ENCODE measurements at regions not wholly inside any gene's neighbourhood (a gene's known extent, or its start where the extent isn't known, plus 50 kb on each side); places are given as distances from the start of the nearest gene placed in this dataset.

DNA sequence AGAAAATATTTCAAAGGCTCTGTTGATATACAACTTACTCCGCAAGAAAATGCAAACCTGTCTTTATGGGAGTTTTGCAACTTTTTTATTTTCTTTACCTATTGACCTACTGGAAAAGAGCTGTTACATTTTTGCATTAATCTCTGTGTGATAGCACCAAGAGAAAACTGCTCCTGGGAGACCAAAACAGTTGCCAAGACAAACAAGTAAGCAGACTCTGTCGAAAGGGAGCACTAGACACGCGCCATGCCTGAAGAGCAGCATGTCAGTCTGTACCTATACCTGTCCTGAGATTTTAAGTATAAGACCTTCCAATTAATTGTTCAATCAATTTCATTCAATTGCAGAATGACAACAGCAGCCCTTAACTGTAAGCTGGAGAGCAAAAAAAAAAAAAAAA is 56.0 kb upstream of the TECRL start:
- H3K4me3 ChIP-seq, result no peak overlapping the region
- no peak overlapping the region for H2AFZ ChIP-seq
- no peaks in the 10 kb centered on the region for H3F3A ChIP-seq (replicated peaks; ENCODE audit: low read depth)
- Mint-ChIP-seq H3K9me3 (no peaks in the 10 kb centered on the region), H3K4me3 (no peak overlapping the region), H3K27me3 (ENCODE audit: insufficient read depth, low read depth, poor library complexity) (peaks cover 2% of the 10 kb centered on the region), H3K27ac (no peak overlapping the region), H3K36me3 (ENCODE audit: low read depth) (no peaks in the 10 kb centered on the region), H3K4me1 (no peaks in the 10 kb centered on the region)
- no peaks in the 10 kb centered on the region for H3K27me3 ChIP-seq (ENCODE audit: insufficient read depth)
- H3K36me3 ChIP-seq (ENCODE audit: insufficient read depth), result no peaks in the 10 kb centered on the region
- TF ChIP-seq REST (IDR thresholded peaks at IDR 0.05; ENCODE audit: unreplicated experiment) (no peak), EZH2phosphoT487 (IDR thresholded peaks at IDR 0.05; ENCODE audit: unreplicated experiment) (no peak), ZNF114 (CRISPR knock-in tag; IDR thresholded peaks at IDR 0.05) (no peak), STAT1 (IDR thresholded peaks at IDR 0.05; ENCODE audit: unreplicated experiment) (no peak), JUNB (IDR thresholded peaks at IDR 0.05; ENCODE audit: unreplicated experiment) (no peak)
- no peaks in the 10 kb centered on the region for H3K9me2 ChIP-seq (ENCODE audit: insufficient read depth)
- no peaks in the 10 kb centered on the region for H4K20me1 ChIP-seq (replicated peaks; ENCODE audit: insufficient read depth)
- ATAC-seq (no peak), DNase-seq (ENCODE audit: low spot score) (no peak)
- no peak overlapping the region for H3K27ac ChIP-seq (ENCODE audit: low read depth)
- H3K4me2 ChIP-seq, result no peak overlapping the region
- no peaks in the 10 kb centered on the region for H3K4me1 ChIP-seq (ENCODE audit: insufficient read depth)
- no peaks in the 10 kb centered on the region for H3K79me2 ChIP-seq (replicated peaks; ENCODE audit: insufficient read depth)

DNA sequence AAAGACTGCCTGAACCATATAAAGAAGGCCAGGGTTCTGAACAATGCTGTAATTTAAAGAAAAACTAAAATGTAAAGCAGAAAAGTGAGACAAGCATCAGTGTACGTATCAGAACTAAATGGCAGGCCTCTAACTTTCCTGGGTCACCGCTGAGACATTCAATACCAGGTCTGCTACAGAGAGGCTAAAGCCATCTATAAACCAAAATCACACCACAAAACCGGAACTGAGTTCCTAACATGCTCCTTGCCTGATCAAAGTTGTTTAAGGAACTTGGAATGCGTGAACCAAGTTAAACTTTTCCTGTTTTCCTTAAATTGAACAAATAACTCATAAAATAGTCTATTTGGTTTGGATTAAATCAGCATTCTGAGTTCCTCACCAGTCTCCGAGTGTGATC is 55.3 kb upstream of the TECRL start:
- no peak overlapping the region for H3K4me3 Mint-ChIP-seq
- Histone ChIP-seq H3K79me2 (replicated peaks; ENCODE audit: insufficient read depth) (no peaks in the 10 kb centered on the region), H4K20me1 (replicated peaks; ENCODE audit: insufficient read depth) (no peaks in the 10 kb centered on the region), H3F3A (replicated peaks; ENCODE audit: low read depth) (no peaks in the 10 kb centered on the region), H3K36me3 (ENCODE audit: insufficient read depth) (no peaks in the 10 kb centered on the region), H3K4me3 (no peak overlapping the region), H3K27me3 (ENCODE audit: insufficient read depth) (no peaks in the 10 kb centered on the region), H3K9me2 (ENCODE audit: insufficient read depth) (no peaks in the 10 kb centered on the region), H3K4me2 (no peak overlapping the region), H3K4me1 (ENCODE audit: insufficient read depth) (no peaks in the 10 kb centered on the region), H2AFZ (0 out of 2 replicates have a peak overlapping the region, but pooled peaks have one; percentile 5), H3K27ac (ENCODE audit: low read depth) (no peak overlapping the region)
- no peaks in the 10 kb centered on the region for H3K4me1 Mint-ChIP-seq
- peaks cover 2% of the 10 kb centered on the region for H3K27me3 Mint-ChIP-seq (ENCODE audit: insufficient read depth, low read depth, poor library complexity)
- no peaks in the 10 kb centered on the region for H3K36me3 Mint-ChIP-seq (ENCODE audit: low read depth)
- no peaks in the 10 kb centered on the region for H3K9me3 Mint-ChIP-seq
- ATAC-seq, result no peak
- no peak overlapping the region for H3K27ac Mint-ChIP-seq
- no peak for DNase-seq (ENCODE audit: low spot score)
- no peak for TF ChIP-seq REST (IDR thresholded peaks at IDR 0.05; ENCODE audit: unreplicated experiment)
- no peak for TF ChIP-seq EZH2phosphoT487 (IDR thresholded peaks at IDR 0.05; ENCODE audit: unreplicated experiment)
- TF ChIP-seq ZNF462 (CRISPR knock-in tag; IDR thresholded peaks at IDR 0.05), result no peak
- TF ChIP-seq CREB1 (CRISPR knock-in tag; IDR thresholded peaks at IDR 0.05; ENCODE audit: low read depth), result no peak
- TF ChIP-seq STAT1 (IDR thresholded peaks at IDR 0.05; ENCODE audit: unreplicated experiment), result no peak

All from GM23338 (cell line).